ENCODE measurements at regions not wholly inside any gene's neighbourhood (a gene's known extent, or its start where the extent isn't known, plus 50 kb on each side); places are given as distances from the start of the nearest gene placed in this dataset.

DNA sequence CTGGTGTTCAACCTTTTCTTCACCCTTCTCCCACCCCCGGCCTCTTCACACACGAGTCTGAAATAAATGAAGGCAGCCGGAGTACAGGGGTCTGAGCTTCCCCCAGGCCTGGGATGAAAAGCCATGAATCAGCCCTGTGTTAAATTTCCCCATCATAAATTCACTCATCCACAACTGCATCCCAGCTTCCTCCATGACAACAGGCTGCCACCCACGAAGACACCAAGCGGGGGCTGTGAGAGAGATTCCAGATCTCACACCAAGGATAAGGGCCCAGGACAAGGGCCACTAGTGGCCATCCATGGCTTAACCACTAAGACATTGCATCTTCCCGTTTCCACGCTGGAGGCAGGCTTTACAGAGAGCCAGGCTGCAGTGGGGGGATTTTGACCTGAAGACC lies 93.9 kb upstream of the NCOR2 start:
- TF ChIP-seq, protein P1, sequence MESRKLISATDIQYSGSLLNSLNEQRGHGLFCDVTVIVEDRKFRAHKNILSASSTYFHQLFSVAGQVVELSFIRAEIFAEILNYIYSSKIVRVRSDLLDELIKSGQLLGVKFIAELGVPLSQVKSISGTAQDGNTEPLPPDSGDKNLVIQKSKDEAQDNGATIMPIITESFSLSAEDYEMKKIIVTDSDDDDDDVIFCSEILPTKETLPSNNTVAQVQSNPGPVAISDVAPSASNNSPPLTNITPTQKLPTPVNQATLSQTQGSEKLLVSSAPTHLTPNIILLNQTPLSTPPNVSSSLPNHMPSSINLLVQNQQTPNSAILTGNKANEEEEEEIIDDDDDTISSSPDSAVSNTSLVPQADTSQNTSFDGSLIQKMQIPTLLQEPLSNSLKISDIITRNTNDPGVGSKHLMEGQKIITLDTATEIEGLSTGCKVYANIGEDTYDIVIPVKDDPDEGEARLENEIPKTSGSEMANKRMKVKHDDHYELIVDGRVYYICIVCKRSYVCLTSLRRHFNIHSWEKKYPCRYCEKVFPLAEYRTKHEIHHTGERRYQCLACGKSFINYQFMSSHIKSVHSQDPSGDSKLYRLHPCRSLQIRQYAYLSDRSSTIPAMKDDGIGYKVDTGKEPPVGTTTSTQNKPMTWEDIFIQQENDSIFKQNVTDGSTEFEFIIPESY (IDR thresholded peaks at IDR 0.05), result no peak
- TF ChIP-seq CHD2 (IDR thresholded peaks at IDR 0.05; ENCODE audit: borderline replicate concordance, low read depth, low read length), result no peak
- TF ChIP-seq, protein P2, sequence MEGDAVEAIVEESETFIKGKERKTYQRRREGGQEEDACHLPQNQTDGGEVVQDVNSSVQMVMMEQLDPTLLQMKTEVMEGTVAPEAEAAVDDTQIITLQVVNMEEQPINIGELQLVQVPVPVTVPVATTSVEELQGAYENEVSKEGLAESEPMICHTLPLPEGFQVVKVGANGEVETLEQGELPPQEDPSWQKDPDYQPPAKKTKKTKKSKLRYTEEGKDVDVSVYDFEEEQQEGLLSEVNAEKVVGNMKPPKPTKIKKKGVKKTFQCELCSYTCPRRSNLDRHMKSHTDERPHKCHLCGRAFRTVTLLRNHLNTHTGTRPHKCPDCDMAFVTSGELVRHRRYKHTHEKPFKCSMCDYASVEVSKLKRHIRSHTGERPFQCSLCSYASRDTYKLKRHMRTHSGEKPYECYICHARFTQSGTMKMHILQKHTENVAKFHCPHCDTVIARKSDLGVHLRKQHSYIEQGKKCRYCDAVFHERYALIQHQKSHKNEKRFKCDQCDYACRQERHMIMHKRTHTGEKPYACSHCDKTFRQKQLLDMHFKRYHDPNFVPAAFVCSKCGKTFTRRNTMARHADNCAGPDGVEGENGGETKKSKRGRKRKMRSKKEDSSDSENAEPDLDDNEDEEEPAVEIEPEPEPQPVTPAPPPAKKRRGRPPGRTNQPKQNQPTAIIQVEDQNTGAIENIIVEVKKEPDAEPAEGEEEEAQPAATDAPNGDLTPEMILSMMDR (IDR thresholded peaks at IDR 0.05 in 2 of 3, conservative IDR thresholded peaks at IDR 0.05 in 1 of 3; ENCODE audit: control insufficient read depth in 2 of 3, extremely low read depth in 1 of 3, insufficient read depth in 1 of 3, low read depth in 3 of 3, low read length in 3 of 3), result no peak
- TF ChIP-seq POLR2AphosphoS2 (IDR thresholded peaks at IDR 0.05; ENCODE audit: low read depth, low read length), result no peak
- no peak for TF ChIP-seq FOS (IDR thresholded peaks at IDR 0.05; ENCODE audit: borderline replicate concordance, extremely low read depth, insufficient read length)
- TF ChIP-seq SMAD1 (IDR thresholded peaks at IDR 0.05; ENCODE audit: low read depth, partially characterized antibody), result no peak
- TF ChIP-seq EP300 (IDR thresholded peaks at IDR 0.05; ENCODE audit: borderline replicate concordance in 1 of 2, control insufficient read depth in 1 of 2, low read depth in 2 of 2, low read length in 2 of 2), result no peak
